GM12891 (cell line): ENCODE measurements at regions not wholly inside any gene's neighbourhood (a gene's known extent, or its start where the extent isn't known, plus 50 kb on each side); places are given as distances from the start of the nearest gene placed in this dataset.

Experiments
- POLR2A ChIP-seq: IDR thresholded peaks from 2 replicates; pipeline ENCODE4 v1.6.1; 2011; ENCODE audit warnings: low read depth, low read length, control low read depth
- POLR2AphosphoS5 ChIP-seq: IDR thresholded peaks from 2 replicates; pipeline ENCODE4 v1.6.1; 2011; ENCODE audit warnings: low read depth, low read length, control low read depth
- TAF1 ChIP-seq: IDR thresholded peaks from 2 replicates; pipeline ENCODE4 v1.6.1; 2011; ENCODE audit warnings: low read depth, low read length, control low read depth

DNA sequence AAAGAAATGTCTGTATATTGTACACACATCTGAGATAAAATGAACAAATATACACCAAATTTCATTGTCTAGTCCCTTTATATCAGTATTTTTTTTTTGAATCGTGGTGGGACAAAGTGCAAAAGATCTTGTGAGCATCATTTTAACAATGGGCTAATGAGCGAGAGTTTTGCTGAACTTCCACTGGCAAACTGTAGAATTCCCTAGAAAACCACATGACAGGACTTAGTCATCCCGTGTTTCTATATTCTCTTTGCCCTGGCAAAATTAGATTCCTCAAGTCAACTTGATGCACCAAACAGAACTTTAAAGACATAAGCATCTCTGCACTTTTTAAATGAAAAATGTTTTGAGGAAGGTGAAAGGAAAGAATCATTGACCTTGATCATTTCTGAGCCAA is 488.2 kb upstream of the PTBP2 start:
- no peak for TF ChIP-seq POLR2AphosphoS5
- no peak for TF ChIP-seq POLR2A
- no peak for TF ChIP-seq TAF1
